Neural crest cell (in vitro differentiated cells): ENCODE measurements at regions not wholly inside any gene's neighbourhood (a gene's known extent, or its start where the extent isn't known, plus 50 kb on each side); places are given as distances from the start of the nearest gene placed in this dataset.

ENCODE experiments used
- DNase-seq: peaks from one replicate; pipeline ENCODE4 v3.0.0; 2021; ENCODE audit warnings: low read depth, mixed read lengths, low spot score
- H3K27ac Mint-ChIP-seq: one replicate; pipeline ENCODE4 v1.8.0; 2021; ENCODE audit warnings: mild to moderate bottlenecking, mixed read lengths; ENCODE audit not compliant: unreplicated experiment
- H3K27me3 Mint-ChIP-seq: 2 replicates; pipeline ENCODE4 v1.8.0; 2021; ENCODE audit warnings: low read depth, mild to moderate bottlenecking, mixed read lengths
- H3K36me3 Mint-ChIP-seq: 2 replicates; pipeline ENCODE4 v1.8.0; 2021; ENCODE audit warnings: low read depth, mild to moderate bottlenecking, mixed read lengths
- H3K4me1 Mint-ChIP-seq: 2 replicates; pipeline ENCODE4 v1.8.0; 2021; ENCODE audit warnings: mixed read lengths
- H3K4me3 Mint-ChIP-seq: one replicate; pipeline ENCODE4 v1.8.0; 2021; ENCODE audit warnings: mild to moderate bottlenecking, mixed read lengths
- H3K9me3 Mint-ChIP-seq: 2 replicates; pipeline ENCODE4 v1.8.0; 2021; ENCODE audit warnings: mixed read lengths
- TF ChIP-seq, protein P1 (sequence below): fragments of 200-600 bp; sonication (generic); conservative IDR thresholded peaks from 2 replicates; pipeline ENCODE4 v1.5.0; 2021; ENCODE audit warnings: antibody characterized with exemption, mild to moderate bottlenecking

DNA sequence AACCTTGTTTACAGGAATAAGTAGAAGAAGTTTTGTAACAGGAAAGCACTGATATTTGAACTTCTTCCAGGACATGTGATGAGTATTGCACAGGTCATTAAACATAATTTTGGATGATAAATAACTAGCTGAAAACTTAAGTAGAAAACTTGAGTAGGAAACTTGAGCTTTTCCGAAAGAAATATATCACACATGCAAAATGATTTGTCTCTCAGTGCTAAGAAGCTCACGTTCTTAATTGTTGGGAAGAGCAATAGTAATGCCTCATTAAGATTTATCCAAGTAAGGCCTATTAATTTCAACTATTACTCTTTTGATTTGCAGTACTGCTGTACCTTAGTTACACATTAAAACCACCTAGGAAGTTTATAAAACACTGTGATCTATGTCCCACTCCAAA lies 1921.9 kb upstream of the LRRTM1 start:
- TF ChIP-seq, protein P1, sequence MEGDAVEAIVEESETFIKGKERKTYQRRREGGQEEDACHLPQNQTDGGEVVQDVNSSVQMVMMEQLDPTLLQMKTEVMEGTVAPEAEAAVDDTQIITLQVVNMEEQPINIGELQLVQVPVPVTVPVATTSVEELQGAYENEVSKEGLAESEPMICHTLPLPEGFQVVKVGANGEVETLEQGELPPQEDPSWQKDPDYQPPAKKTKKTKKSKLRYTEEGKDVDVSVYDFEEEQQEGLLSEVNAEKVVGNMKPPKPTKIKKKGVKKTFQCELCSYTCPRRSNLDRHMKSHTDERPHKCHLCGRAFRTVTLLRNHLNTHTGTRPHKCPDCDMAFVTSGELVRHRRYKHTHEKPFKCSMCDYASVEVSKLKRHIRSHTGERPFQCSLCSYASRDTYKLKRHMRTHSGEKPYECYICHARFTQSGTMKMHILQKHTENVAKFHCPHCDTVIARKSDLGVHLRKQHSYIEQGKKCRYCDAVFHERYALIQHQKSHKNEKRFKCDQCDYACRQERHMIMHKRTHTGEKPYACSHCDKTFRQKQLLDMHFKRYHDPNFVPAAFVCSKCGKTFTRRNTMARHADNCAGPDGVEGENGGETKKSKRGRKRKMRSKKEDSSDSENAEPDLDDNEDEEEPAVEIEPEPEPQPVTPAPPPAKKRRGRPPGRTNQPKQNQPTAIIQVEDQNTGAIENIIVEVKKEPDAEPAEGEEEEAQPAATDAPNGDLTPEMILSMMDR = no peak
- Mint-ChIP-seq H3K9me3 (peaks cover 5% of the 10 kb centered on the region), H3K4me3 (no peak overlapping the region), H3K27ac (no peak overlapping the region), H3K27me3 (no peaks in the 10 kb centered on the region), H3K4me1 (peaks cover 4% of the 10 kb centered on the region), H3K36me3 (peaks cover 4% of the 10 kb centered on the region)
- DNase-seq = no peak

DNA sequence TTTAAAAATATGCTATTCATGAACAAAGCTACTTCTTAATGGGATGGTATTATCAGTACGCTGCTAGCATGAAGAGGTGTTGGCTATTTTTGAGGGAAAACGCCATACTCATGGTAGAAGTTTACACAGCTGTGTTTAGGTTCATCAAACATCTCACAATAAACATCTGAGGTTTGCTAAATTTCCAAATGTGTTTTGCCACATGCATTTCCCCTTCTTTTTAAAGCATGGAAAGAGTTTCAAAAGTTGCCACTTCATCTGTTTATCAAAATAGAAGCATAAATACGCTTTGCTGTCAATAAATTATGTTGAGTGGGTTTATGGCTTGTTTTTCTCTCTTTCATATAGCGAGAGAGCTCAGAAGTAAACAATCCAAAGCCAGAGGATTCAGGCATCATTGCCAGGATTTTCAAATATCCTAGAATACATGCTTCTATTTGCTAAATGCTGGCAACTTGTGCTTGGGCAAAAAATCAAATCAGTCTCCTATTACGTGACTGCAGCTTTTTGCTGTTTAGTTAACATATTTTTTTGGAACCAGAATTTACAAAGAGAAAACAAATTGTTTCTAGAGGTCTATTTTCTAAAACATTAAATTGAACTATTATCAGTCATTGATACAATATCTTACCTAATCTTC lies 1919.9 kb upstream of the LRRTM1 start:
- H3K27me3 Mint-ChIP-seq = no peaks in the 10 kb centered on the region
- H3K4me3 Mint-ChIP-seq = no peak overlapping the region
- peaks cover 4% of the 10 kb centered on the region for H3K4me1 Mint-ChIP-seq
- H3K9me3 Mint-ChIP-seq = peaks cover 5% of the 10 kb centered on the region
- DNase-seq = no peak
- peaks cover 4% of the 10 kb centered on the region for H3K36me3 Mint-ChIP-seq
- H3K27ac Mint-ChIP-seq = no peak overlapping the region
- TF ChIP-seq, protein P1 = no peak

DNA sequence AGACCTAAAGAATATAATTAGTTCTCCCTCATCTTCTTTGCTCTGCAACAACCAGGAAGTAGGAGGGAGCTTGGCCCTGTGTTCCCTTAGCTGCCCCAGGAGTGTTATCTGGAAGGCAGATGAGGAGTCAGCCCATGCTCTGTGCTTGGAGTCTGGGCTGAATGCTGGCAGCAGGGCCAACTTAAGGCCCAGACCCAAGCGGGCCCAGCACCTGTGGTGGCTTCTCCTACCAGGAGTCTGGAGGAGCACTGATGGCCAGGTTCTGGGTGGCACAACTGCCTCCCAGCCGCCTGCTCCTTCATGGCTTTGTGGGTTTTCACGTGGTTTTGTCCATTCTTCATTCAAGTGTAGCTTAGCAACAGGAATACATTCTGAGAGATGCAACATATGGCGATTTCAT lies 1910.7 kb upstream of the LRRTM1 start:
- Mint-ChIP-seq H3K4me1 (no peaks in the 10 kb centered on the region), H3K36me3 (no peaks in the 10 kb centered on the region), H3K27me3 (no peaks in the 10 kb centered on the region), H3K4me3 (no peak overlapping the region), H3K9me3 (peaks cover 6% of the 10 kb centered on the region), H3K27ac (no peak overlapping the region)
- no peak for DNase-seq
- TF ChIP-seq, protein P1 = no peak

DNA sequence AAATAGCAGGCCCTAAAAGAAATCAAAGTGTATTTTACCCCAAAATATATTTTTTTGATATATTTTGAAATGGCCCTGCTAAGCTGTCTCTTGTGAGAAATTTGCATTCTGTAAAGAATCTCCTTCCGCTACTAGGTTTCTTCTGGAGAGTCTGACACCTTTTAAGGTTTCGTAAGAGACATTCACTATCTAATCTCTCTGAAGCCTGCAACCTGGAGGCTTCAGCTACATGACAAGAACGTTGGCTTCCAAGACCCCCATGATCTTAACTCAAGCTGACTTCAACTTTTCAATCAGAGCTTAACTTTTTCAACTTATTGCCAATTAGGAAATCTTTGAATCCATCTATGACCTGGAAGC lies 1894.9 kb upstream of the LRRTM1 start:
- Mint-ChIP-seq H3K4me1 (no peaks in the 10 kb centered on the region), H3K36me3 (no peaks in the 10 kb centered on the region), H3K27ac (no peak overlapping the region), H3K4me3 (no peak overlapping the region), H3K9me3 (peaks cover 7% of the 10 kb centered on the region), H3K27me3 (no peaks in the 10 kb centered on the region)
- TF ChIP-seq, protein P1 = no peak
- no peak for DNase-seq

GRCh38 chr2:82198809-82199492 lies 1894.4 kb upstream of the LRRTM1 start:
- no peak overlapping the region for H3K27ac Mint-ChIP-seq
- no peaks in the 10 kb centered on the region for H3K4me1 Mint-ChIP-seq
- peaks cover 7% of the 10 kb centered on the region for H3K9me3 Mint-ChIP-seq
- H3K36me3 Mint-ChIP-seq = no peaks in the 10 kb centered on the region
- DNase-seq = no peak
- no peak overlapping the region for H3K4me3 Mint-ChIP-seq
- no peaks in the 10 kb centered on the region for H3K27me3 Mint-ChIP-seq
- TF ChIP-seq, protein P1 = no peak
